PFSK-1 (cell line): ENCODE measurements at regions not wholly inside any gene's neighbourhood (a gene's known extent, or its start where the extent isn't known, plus 50 kb on each side); places are given as distances from the start of the nearest gene placed in this dataset.

Experiments used
- FOXP2 ChIP-seq: optimal IDR thresholded peaks from 2 replicates; pipeline ENCODE3; 2011; ENCODE audit warnings: borderline replicate concordance, control low read depth, inconsistent platforms; ENCODE audit not compliant: insufficient read depth; ENCODE audit errors: extremely low read length, extremely low read depth
- POLR2AphosphoS5 ChIP-seq: IDR thresholded peaks from 2 replicates; pipeline ENCODE4 v1.6.1; 2012; ENCODE audit warnings: low read depth, mild to moderate bottlenecking, control low read depth, low read length, moderate library complexity
- REST ChIP-seq, 2 experiments: IDR thresholded peaks; 2 replicates each; pipeline versions ENCODE4 v1.6.1 to v1.8.0; 2011 to 2012; ENCODE audit warnings: low read depth in 2 of 2, low read length in 2 of 2, control low read depth in 1 of 2, inconsistent platforms in 1 of 2, mild to moderate bottlenecking in 1 of 2, moderate library complexity in 1 of 2; ENCODE audit not compliant: insufficient read depth in 1 of 2
- SIN3A ChIP-seq: IDR thresholded peaks from 2 replicates; pipeline ENCODE4 v1.6.1; 2012; ENCODE audit warnings: mild to moderate bottlenecking, low read length, moderate library complexity, borderline replicate concordance; ENCODE audit not compliant: insufficient read depth
- TAF1 ChIP-seq: IDR thresholded peaks from 2 replicates; pipeline ENCODE4 v1.6.1; 2012; ENCODE audit warnings: low read length, control low read depth, borderline replicate concordance; ENCODE audit not compliant: insufficient read depth

- no peak for TF ChIP-seq POLR2AphosphoS5
- no peak for TF ChIP-seq TAF1
- no peak for TF ChIP-seq REST (IDR thresholded peaks at IDR 0.05; ENCODE audit: insufficient read depth in 1 of 2, low read depth in 2 of 2, low read length in 2 of 2)
- no peak for TF ChIP-seq SIN3A
- no peak for TF ChIP-seq FOXP2
Observed at GRCh38 chr4:62398318-62398717, 1198.2 kb downstream of the ADGRL3 start.

DNA sequence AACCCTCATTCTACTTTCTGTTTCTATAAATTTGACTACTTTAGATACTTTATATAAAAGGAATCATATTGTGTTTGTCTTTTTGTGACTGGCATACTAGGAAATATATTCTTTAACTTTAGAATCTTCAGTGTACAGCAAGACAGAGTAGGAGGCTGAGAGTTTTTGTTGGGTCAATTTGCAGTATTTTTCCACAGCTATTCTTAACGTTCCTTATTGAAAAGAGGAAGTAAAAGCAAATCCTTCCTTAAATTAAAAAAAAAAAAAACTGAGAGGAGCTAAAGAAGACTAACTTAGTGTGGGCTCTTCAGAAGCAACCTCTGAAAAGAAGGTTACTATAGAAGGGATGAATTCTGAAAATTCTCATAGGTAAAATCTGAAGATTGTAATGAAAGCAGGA lies 1194.6 kb downstream of the ADGRL3 start:
- TF ChIP-seq POLR2AphosphoS5 (no peak), REST (IDR thresholded peaks at IDR 0.05; ENCODE audit: insufficient read depth in 1 of 2, low read depth in 2 of 2, low read length in 2 of 2) (no peak), TAF1 (no peak), FOXP2 (no peak), SIN3A (no peak)

- TF ChIP-seq POLR2AphosphoS5 (no peak), TAF1 (no peak), FOXP2 (no peak), SIN3A (no peak)
Observed at GRCh38 chr4:62387808-62388207, 1187.7 kb downstream of the ADGRL3 start.

GRCh38 chr4:62377700-62378099 lies 1177.6 kb downstream of the ADGRL3 start:
- no peak for TF ChIP-seq FOXP2

DNA sequence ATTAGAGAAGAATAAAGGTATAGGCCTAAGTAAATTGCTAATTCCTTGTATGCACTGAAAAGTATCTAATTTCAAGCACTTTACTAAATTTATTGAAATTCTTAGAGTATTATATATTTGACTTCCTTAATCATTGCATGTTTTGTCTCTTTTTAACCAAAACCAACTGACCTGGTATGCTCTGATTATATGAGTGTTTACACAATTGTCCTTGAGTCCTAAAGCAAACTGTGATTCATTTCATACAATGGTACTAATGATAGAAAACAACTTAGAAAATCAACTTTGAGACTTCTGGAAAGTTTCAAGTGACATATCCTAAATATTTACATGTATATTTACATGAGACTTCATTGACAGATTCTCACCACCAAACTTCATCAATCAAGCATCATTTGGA lies 1177.1 kb downstream of the ADGRL3 start:
- TF ChIP-seq FOXP2: no peak
- no peak for TF ChIP-seq REST (IDR thresholded peaks at IDR 0.05; ENCODE audit: insufficient read depth in 1 of 2, low read depth in 2 of 2, low read length in 2 of 2)
- TF ChIP-seq SIN3A: no peak
- no peak for TF ChIP-seq POLR2AphosphoS5
- TF ChIP-seq TAF1: no peak

DNA sequence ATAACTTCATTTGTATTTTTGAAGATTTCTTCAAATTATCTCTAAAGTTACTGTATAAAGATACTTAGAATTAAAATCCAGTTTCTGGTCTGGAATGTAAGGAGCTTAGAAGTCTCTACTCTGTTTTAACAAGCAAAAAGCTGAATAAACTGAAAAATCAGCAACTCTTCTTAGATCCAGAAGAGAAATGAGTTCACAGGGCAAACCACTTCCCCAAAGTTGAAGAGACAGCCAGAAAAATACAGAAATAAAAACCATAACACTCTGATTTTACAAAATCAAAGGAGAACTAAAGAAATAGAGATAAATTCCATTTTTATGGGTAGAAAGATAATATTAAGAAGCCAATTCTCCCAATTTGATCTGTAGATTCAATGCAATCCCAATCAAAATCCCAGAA lies 1166.8 kb downstream of the ADGRL3 start:
- TF ChIP-seq FOXP2 (no peak), POLR2AphosphoS5 (no peak), SIN3A (no peak), TAF1 (no peak), REST (IDR thresholded peaks at IDR 0.05; ENCODE audit: insufficient read depth in 1 of 2, low read depth in 2 of 2, low read length in 2 of 2) (no peak)
